Mesendoderm (in vitro differentiated cells): ENCODE measurements at regions not wholly inside any gene's neighbourhood (a gene's known extent, or its start where the extent isn't known, plus 50 kb on each side); places are given as distances from the start of the nearest gene placed in this dataset.

Experiments used
- DNase-seq: peaks from one replicate; pipeline ENCODE4 v3.0.0; 2013
- H2AK5ac ChIP-seq: 2 replicates; pipeline ENCODE4 v1.6.1; 2013; ENCODE audit warnings: low read length, inconsistent platforms
- H2BK120ac ChIP-seq: 2 replicates; pipeline ENCODE4 v1.6.1; 2013; ENCODE audit warnings: low read depth, mild to moderate bottlenecking, low read length, moderate library complexity, mixed read lengths
- H2BK15ac ChIP-seq: replicated peaks from 2 replicates; pipeline ENCODE4 v1.6.1; 2013; ENCODE audit warnings: low read depth, mild to moderate bottlenecking, moderate library complexity
- H2BK5ac ChIP-seq: 2 replicates; pipeline ENCODE4 v1.6.1; 2013; ENCODE audit warnings: low read length, inconsistent platforms
- H3K18ac ChIP-seq: 2 replicates; pipeline ENCODE4 v1.6.1; 2013; ENCODE audit warnings: mild to moderate bottlenecking, low read length, mixed read lengths
- H3K23ac ChIP-seq: one replicate; pipeline ENCODE4 v1.6.1; 2013; ENCODE audit warnings: low read length
- H3K27ac ChIP-seq: 2 replicates; pipeline ENCODE4 v1.5.1; 2013; ENCODE audit warnings: low read depth, mild to moderate bottlenecking, inconsistent platforms, low read length, moderate library complexity
- H3K27me3 ChIP-seq: 2 replicates; pipeline ENCODE4 v1.6.1; 2013; ENCODE audit warnings: low read length, control low read depth, mild to moderate bottlenecking, inconsistent platforms; ENCODE audit not compliant: insufficient read depth, poor library complexity
- H3K36me3 ChIP-seq: 2 replicates; pipeline ENCODE4 v1.6.1; 2013; ENCODE audit warnings: low read length, inconsistent platforms; ENCODE audit not compliant: control insufficient read depth, insufficient read depth
- H3K4ac ChIP-seq: one replicate; pipeline ENCODE4 v1.6.1; 2013; ENCODE audit warnings: low read depth, mild to moderate bottlenecking, low read length, moderate library complexity
- H3K4me1 ChIP-seq: 2 replicates; pipeline ENCODE4 v1.6.1; 2013; ENCODE audit warnings: low read depth, low read length, inconsistent platforms; ENCODE audit not compliant: control insufficient read depth
- H3K4me2 ChIP-seq: 2 replicates; pipeline ENCODE4 v1.6.1; 2013; ENCODE audit warnings: low read length
- H3K4me3 ChIP-seq: 2 replicates; pipeline ENCODE4 v1.5.1; 2013; ENCODE audit warnings: mild to moderate bottlenecking, low read length
- H3K56ac ChIP-seq: one replicate; pipeline ENCODE4 v1.6.1; 2013; ENCODE audit warnings: low read length
- H3K79me1 ChIP-seq: 2 replicates; pipeline ENCODE4 v1.6.1; 2013; ENCODE audit warnings: low read length, inconsistent platforms
- H3K79me2 ChIP-seq: 2 replicates; pipeline ENCODE4 v1.6.1; 2013; ENCODE audit warnings: mild to moderate bottlenecking, low read length; ENCODE audit not compliant: control insufficient read depth, insufficient read depth
- H3K9ac ChIP-seq: 2 replicates; pipeline ENCODE4 v1.6.1; 2013; ENCODE audit warnings: low read length, inconsistent platforms
- H4K5ac ChIP-seq: one replicate; pipeline ENCODE4 v1.6.1; 2013; ENCODE audit warnings: low read length
- H4K8ac ChIP-seq: one replicate; pipeline ENCODE4 v1.6.1; 2013; ENCODE audit warnings: low read depth, mild to moderate bottlenecking, control low read depth, low read length, moderate library complexity
- WGBS: extraction: QIAGEN DNeasy Blood & Tissue Kit; methylation state at CpG from one replicate; pipeline ENCODE4 v1.1.7; 2013; ENCODE audit warnings: low lambda C conversion rate, missing lambda C conversion rate; ENCODE audit not compliant: insufficient coverage; ENCODE audit errors: extremely low coverage; 5-methylcytosine and 5-hydroxymethylcytosine counted together

DNA sequence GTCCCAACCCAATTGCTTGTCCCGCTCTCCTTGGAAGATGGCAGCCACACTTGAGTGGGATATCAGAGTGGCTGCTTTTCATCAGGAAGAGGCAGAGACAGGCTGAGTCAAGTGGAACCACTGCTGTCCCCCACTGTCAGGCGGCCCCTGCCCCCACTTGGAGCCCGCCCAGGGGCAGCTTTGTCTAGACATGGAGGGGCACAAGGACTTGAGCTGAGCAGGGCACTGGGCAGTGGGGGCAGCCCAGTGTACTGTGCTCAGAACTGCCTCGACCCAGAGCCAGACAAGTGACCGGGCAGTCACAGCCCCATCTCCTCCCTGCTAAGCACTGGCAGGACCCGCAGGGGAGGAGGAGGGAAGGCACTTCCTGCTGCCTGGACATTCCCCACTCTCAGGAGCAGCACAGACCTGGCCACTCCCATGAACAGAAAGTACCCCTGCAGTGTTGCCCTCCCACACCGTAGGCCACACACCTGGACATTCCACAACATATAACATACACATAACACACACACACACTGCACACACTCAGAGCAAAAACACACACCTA lies 91.0 kb downstream of the MRPL36 start:
- Histone ChIP-seq H3K18ac (no peak overlapping the region), H3K4me2 (no peak overlapping the region), H3K9ac (no peak overlapping the region), H3K23ac (no peak overlapping the region), H3K4me1 (peaks cover 6% of the 10 kb centered on the region), H2AK5ac (no peak overlapping the region), H3K27ac (no peak overlapping the region), H4K8ac (no peak overlapping the region), H3K36me3 (no peaks in the 10 kb centered on the region), H2BK5ac (no peak overlapping the region), H3K79me2 (no peaks in the 10 kb centered on the region), H3K4me3 (no peak overlapping the region), H3K27me3 (no peaks in the 10 kb centered on the region), H2BK15ac (no peak overlapping the region), H3K79me1 (no peaks in the 10 kb centered on the region), H3K56ac (peak overlapping the region; percentile 75), H3K4ac (no peak overlapping the region), H4K5ac (no peak overlapping the region), H2BK120ac (no peak overlapping the region)
- no CpG with 5 or more reads among the region's 7 CpGs for WGBS
- DNase-seq = no peak

DNA sequence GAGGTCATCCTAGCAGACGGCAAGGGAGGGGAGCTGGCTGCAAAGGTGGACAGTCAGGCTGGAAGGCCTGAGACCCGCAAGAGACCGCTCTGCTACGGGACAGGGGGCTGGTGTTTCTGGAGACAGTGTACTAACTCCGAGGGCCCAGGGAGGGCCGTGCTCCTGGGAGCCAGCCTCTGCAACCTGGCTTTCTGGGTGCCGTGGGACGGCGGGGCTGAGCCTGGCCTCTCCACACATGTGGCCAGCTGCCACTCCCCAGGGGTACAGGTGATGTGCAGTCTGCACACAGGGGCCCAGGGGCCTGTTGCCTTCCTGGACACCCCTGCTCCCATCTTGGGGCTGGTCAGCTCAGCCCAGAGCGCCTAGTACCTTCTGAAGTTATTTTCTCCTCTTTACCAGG lies 92.2 kb downstream of the MRPL36 start:
- H2BK120ac ChIP-seq = no peak overlapping the region
- H3K56ac ChIP-seq = no peak overlapping the region

DNA sequence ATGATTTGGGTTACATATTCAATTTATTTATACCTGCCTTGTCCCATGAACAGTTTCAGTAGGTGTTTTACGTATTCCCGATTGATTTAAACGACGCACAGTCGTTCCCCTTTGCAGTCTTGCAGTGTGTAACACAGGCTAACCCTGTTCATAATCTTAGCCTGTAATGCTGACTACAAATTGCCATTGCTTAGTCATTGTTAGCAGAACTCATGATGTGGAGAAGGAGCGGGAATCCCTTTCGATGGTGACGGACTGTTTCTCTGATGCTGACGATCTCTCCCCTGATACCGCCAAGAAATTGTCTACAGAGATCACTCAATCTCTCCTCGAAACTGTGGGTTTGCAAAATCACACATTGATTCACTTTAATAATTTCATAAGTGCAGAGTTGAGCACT lies 93.2 kb downstream of the MRPL36 start:
- Histone ChIP-seq H3K23ac (no peak overlapping the region), H2BK5ac (no peak overlapping the region), H3K27ac (no peak overlapping the region), H2BK15ac (no peak overlapping the region), H3K18ac (no peak overlapping the region), H4K8ac (no peak overlapping the region), H3K4me3 (no peak overlapping the region), H3K4me1 (peaks cover 6% of the 10 kb centered on the region), H4K5ac (no peak overlapping the region), H2AK5ac (no peak overlapping the region), H3K56ac (no peak overlapping the region), H3K4me2 (no peak overlapping the region), H3K9ac (no peak overlapping the region), H3K79me2 (no peaks in the 10 kb centered on the region), H3K27me3 (no peaks in the 10 kb centered on the region), H2BK120ac (no peak overlapping the region), H3K36me3 (no peaks in the 10 kb centered on the region), H3K4ac (no peak overlapping the region), H3K79me1 (no peaks in the 10 kb centered on the region)
- no peak for DNase-seq
- WGBS = no CpG with 5 or more reads among the region's 11 CpGs

More for the DNA sequence above, 92.2 kb downstream of the MRPL36 start:
- Histone ChIP-seq H2BK5ac (no peak overlapping the region), H3K36me3 (no peaks in the 10 kb centered on the region), H3K9ac (no peak overlapping the region), H3K79me2 (no peaks in the 10 kb centered on the region), H3K27ac (no peak overlapping the region), H3K4ac (no peak overlapping the region), H3K27me3 (no peaks in the 10 kb centered on the region), H3K4me3 (no peak overlapping the region), H3K18ac (no peak overlapping the region), H3K79me1 (no peaks in the 10 kb centered on the region), H3K4me1 (peaks cover 6% of the 10 kb centered on the region), H4K5ac (no peak overlapping the region), H2BK15ac (no peak overlapping the region), H3K4me2 (no peak overlapping the region), H2AK5ac (no peak overlapping the region), H3K23ac (no peak overlapping the region), H4K8ac (no peak overlapping the region)
- no peak for DNase-seq
- WGBS = no CpG with 5 or more reads among the region's 10 CpGs

DNA sequence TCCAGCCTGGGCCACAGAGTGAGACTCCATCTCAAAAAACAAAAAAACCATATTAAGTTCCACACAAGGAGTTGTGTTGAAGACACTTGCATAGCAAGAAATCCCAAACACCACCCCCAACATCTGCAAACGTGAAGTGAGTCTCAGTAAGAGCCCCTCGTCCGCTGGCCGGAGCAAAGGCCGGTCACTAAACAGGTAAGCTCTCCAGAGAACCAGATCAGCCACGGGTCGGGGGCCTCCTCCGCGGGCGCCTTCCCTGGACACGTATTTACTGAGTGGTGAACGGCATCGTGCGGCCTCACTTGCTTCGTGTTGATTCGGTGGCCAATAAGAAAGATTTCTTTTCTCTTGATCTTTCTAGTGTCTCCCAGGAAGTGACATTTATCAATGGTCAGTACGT lies 93.6 kb downstream of the MRPL36 start:
- Histone ChIP-seq H2BK15ac (no peak overlapping the region), H3K4ac (no peak overlapping the region), H3K23ac (no peak overlapping the region), H3K4me2 (no peak overlapping the region), H3K4me1 (peaks cover 6% of the 10 kb centered on the region), H3K27ac (no peak overlapping the region), H3K9ac (no peak overlapping the region), H2AK5ac (no peak overlapping the region), H3K27me3 (no peaks in the 10 kb centered on the region), H3K79me2 (no peaks in the 10 kb centered on the region), H4K8ac (no peak overlapping the region), H3K56ac (no peak overlapping the region), H3K79me1 (no peaks in the 10 kb centered on the region), H4K5ac (no peak overlapping the region), H2BK120ac (no peak overlapping the region), H3K18ac (no peak overlapping the region), H3K36me3 (no peaks in the 10 kb centered on the region), H2BK5ac (no peak overlapping the region), H3K4me3 (no peak overlapping the region)
- DNase-seq = no peak
- whole genome bisulfite sequencing = no CpG with 5 or more reads among the region's 17 CpGs

DNA sequence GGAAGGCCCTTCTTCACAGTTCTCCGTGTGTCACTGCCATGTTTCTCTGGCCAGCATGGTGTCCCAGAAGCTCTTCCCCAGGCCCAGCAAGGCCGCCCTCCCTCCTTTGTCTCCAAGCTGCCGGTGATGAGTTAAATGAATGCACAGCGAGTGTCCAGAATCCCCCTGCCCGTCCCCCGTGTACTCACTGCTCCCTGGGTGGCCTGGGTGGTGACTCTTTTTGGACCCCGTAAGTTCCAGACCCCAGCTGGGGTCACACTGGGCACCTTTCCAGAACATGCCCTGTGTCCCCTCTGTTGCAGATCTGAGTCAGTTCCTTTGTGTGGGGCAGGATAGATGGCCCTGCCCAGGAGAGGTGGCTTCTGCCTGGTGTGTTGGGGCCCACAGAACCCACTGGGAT lies 95.0 kb downstream of the MRPL36 start:
- DNase-seq = no peak
- Histone ChIP-seq H3K4me1 (peaks cover 6% of the 10 kb centered on the region), H2AK5ac (no peak overlapping the region), H3K79me1 (no peaks in the 10 kb centered on the region), H2BK120ac (no peak overlapping the region), H3K23ac (no peak overlapping the region), H3K27ac (no peak overlapping the region), H3K27me3 (no peaks in the 10 kb centered on the region), H3K18ac (no peak overlapping the region), H3K4me3 (no peak overlapping the region), H3K36me3 (no peaks in the 10 kb centered on the region), H3K79me2 (no peaks in the 10 kb centered on the region), H2BK5ac (no peak overlapping the region), H3K4ac (no peak overlapping the region), H3K9ac (no peak overlapping the region), H2BK15ac (no peak overlapping the region), H4K8ac (no peak overlapping the region), H3K4me2 (no peak overlapping the region), H4K5ac (no peak overlapping the region), H3K56ac (no peak overlapping the region)
- WGBS = no CpG with 5 or more reads among the region's 7 CpGs

DNA sequence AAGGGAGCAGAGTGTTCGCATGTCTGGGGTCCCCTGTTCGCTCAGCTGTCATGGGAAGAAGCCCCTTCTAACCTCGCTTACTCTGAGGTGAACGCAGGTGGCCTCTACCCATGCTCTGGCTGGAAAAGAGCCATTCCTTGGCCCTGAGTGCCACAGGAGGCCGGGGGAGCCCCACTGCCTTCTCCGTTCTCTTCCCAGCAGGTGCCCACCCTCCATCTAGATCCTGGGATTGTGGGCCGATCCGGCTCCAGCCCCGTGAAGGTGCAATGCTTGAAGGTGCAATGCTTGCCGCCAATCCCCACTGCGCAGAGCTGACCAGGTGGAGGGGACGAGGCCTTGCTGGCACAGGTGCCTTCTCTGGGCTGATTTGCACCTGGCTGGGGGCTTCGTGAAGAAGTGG lies 95.4 kb downstream of the MRPL36 start:
- Histone ChIP-seq H3K4me1 (peaks cover 5% of the 10 kb centered on the region), H2AK5ac (no peak overlapping the region), H3K4ac (no peak overlapping the region), H3K23ac (no peak overlapping the region), H3K56ac (no peak overlapping the region), H3K9ac (no peak overlapping the region), H2BK120ac (no peak overlapping the region), H3K4me3 (no peak overlapping the region), H3K4me2 (no peak overlapping the region), H3K36me3 (no peaks in the 10 kb centered on the region), H3K27ac (no peak overlapping the region), H2BK5ac (no peak overlapping the region), H2BK15ac (no peak overlapping the region), H3K18ac (no peak overlapping the region), H3K79me1 (no peaks in the 10 kb centered on the region), H4K5ac (no peak overlapping the region), H3K27me3 (no peaks in the 10 kb centered on the region), H4K8ac (no peak overlapping the region), H3K79me2 (no peaks in the 10 kb centered on the region)
- DNase-seq = no peak
- WGBS = no CpG with 5 or more reads among the region's 13 CpGs
